MCF 10A (cell line): ENCODE measurements at regions not wholly inside any gene's neighbourhood (a gene's known extent, or its start where the extent isn't known, plus 50 kb on each side); places are given as distances from the start of the nearest gene placed in this dataset.
A peak's percentile ranks its signal among the peaks of the same experiment; 100 is the strongest.

Experiments used
- BruUV-seq: library from RNA; stranded (reverse); fragments of 400-500 nt; replicated peaks from 2 replicates; lab custom pipeline; 2021; lab: Mats Ljungman, UMichigan
- CTCF ChIA-PET: fragments of 300-600 bp; sonication (Branson Sonifier 250); formaldehyde crosslinking; extraction: SDS; loops from one replicate; lab custom pipeline; 2021; ENCODE audit warnings: antibody characterized with exemption, inconsistent platforms; lab: Yijun Ruan, JAX
- POLR2A ChIA-PET: fragments of 300-600, 350-650 bp; sonication (Branson Sonifier 250); formaldehyde crosslinking; extraction: SDS; loops from one replicate; lab custom pipeline; 2020; ENCODE audit warnings: antibody characterized with exemption, inconsistent platforms; lab: Yijun Ruan, JAX
- DNase-seq: peaks from one replicate; pipeline ENCODE4 v3.0.0-alpha.2; 2018; ENCODE audit not compliant: unreplicated experiment
- H3K27ac Mint-ChIP-seq: one replicate; pipeline ENCODE4 v1.8.0; 2022; ENCODE audit warnings: mild to moderate bottlenecking, low read depth, mixed read lengths; ENCODE audit not compliant: unreplicated experiment
- H3K27me3 Mint-ChIP-seq: one replicate; pipeline ENCODE4 v1.8.0; 2022; ENCODE audit warnings: mixed read lengths; ENCODE audit not compliant: insufficient read depth, unreplicated experiment
- H3K36me3 Mint-ChIP-seq: one replicate; pipeline ENCODE4 v1.8.0; 2022; ENCODE audit warnings: mild to moderate bottlenecking, moderate library complexity, mixed read lengths; ENCODE audit not compliant: insufficient read depth, unreplicated experiment
- H3K4me1 Mint-ChIP-seq: one replicate; pipeline ENCODE4 v1.8.0; 2022; ENCODE audit warnings: mixed read lengths; ENCODE audit not compliant: insufficient read depth, unreplicated experiment
- H3K4me3 Mint-ChIP-seq: one replicate; pipeline ENCODE4 v1.8.0; 2022; ENCODE audit warnings: mild to moderate bottlenecking, moderate library complexity, mixed read lengths; ENCODE audit not compliant: unreplicated experiment
- H3K9me3 Mint-ChIP-seq: one replicate; pipeline ENCODE4 v1.8.0; 2022; ENCODE audit warnings: mixed read lengths; ENCODE audit not compliant: unreplicated experiment
- intact Hi-C: fragments of 100-400 bp; cut with micrococcal nuclease; formaldehyde crosslinking; loops from 2 replicates; pipeline ENCODE4 v1.14.1; 2022
- TF ChIP-seq, protein P1 (sequence below): fragments of 200-600 bp; IDR thresholded peaks from one replicate; pipeline ENCODE4 v1.8.0; 2022; ENCODE audit warnings: antibody characterized with exemption, mild to moderate bottlenecking; ENCODE audit not compliant: unreplicated experiment

DNA sequence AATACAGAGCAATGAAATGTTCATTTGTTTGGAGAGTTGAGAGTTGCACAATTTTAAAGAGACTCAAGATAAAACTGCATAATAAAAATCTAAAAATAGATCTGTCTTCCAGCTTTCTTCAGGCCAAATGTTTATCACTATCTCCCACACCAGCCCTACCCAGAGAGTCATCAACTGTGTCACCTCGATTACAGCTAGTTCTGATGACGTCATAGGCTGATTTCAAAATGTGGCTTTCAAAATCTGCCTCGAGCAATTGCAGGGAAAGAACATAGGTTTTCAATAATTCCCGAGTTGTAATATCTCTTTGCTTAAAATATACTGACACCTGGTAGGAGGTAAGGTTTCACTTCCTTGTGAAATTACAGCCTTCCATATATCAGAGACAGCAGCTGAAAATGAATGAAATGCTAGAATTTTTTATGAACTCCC lies 677.6 kb upstream of the ID2 start:
- intact Hi-C loops: loop anchor here (5.0 to 10.0 kb wide), 2 partner anchors 71 to 658 kb away; no protein-coding TSS in a partner anchor
- H3K4me3 Mint-ChIP-seq: no peak overlapping the region

DNA sequence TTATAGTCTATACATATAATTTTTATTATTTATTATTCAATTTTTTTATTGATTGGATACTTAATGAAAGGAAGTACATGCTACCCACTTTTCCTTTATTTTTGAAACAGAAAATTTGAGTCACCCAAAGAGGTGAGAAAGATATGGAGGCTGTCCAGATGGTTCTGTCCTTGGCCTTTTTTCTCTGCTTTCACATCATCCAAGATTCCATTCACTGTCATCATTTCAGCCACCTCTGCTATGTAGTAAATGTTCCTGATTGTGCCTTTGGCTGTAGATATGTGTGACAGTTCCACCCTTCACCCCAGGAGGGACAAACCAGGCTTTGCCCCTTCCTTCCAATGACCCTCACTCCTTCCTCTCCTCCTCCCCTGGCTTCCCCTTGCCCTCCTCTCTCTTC lies 675.7 kb upstream of the ID2 start:
- Mint-ChIP-seq H3K4me1 (peaks cover 15% of the 10 kb centered on the region), H3K36me3 (peaks cover 11% of the 10 kb centered on the region), H3K27ac (no peak overlapping the region), H3K4me3 (no peak overlapping the region), H3K9me3 (no peaks in the 10 kb centered on the region), H3K27me3 (no peaks in the 10 kb centered on the region)
- ChIA-PET CTCF (interaction anchor here (0.6 to 0.9 kb wide), 2 partner anchors 10 to 107 kb away, joined by 3 to 4 read pairs; no protein-coding TSS in a partner anchor), POLR2A (interaction anchor here (0.6 kb wide), 1 partner anchor 86 kb away, joined by 4 read pairs; no protein-coding TSS in a partner anchor)
- intact Hi-C loops: loop anchor here (10.0 kb wide), 1 partner anchor 69 kb away; no protein-coding TSS in a partner anchor
- TF ChIP-seq, protein P1, sequence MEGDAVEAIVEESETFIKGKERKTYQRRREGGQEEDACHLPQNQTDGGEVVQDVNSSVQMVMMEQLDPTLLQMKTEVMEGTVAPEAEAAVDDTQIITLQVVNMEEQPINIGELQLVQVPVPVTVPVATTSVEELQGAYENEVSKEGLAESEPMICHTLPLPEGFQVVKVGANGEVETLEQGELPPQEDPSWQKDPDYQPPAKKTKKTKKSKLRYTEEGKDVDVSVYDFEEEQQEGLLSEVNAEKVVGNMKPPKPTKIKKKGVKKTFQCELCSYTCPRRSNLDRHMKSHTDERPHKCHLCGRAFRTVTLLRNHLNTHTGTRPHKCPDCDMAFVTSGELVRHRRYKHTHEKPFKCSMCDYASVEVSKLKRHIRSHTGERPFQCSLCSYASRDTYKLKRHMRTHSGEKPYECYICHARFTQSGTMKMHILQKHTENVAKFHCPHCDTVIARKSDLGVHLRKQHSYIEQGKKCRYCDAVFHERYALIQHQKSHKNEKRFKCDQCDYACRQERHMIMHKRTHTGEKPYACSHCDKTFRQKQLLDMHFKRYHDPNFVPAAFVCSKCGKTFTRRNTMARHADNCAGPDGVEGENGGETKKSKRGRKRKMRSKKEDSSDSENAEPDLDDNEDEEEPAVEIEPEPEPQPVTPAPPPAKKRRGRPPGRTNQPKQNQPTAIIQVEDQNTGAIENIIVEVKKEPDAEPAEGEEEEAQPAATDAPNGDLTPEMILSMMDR: no peak
- no peak for DNase-seq
- no TSS peak for BruUV-seq

More for the DNA sequence above, 677.6 kb upstream of the ID2 start:
- Mint-ChIP-seq H3K9me3 (no peaks in the 10 kb centered on the region), H3K27me3 (no peaks in the 10 kb centered on the region), H3K36me3 (peaks cover 11% of the 10 kb centered on the region), H3K4me1 (peaks cover 15% of the 10 kb centered on the region), H3K27ac (peak overlapping the region; percentile 76)
- ChIA-PET POLR2A (interaction anchor here (0.8 to 1.3 kb wide), 6 partner anchors 12 to 678 kb away, joined by 3 to 5 read pairs (median 3); partner anchors contain the start of gene ID2), CTCF (interaction anchor here (0.5 kb wide), 1 partner anchor 10 kb away, joined by 3 read pairs; no protein-coding TSS in a partner anchor)
- BruUV-seq: no TSS peak
- DNase-seq: peak; percentile 83
- TF ChIP-seq, protein P1: no peak

DNA sequence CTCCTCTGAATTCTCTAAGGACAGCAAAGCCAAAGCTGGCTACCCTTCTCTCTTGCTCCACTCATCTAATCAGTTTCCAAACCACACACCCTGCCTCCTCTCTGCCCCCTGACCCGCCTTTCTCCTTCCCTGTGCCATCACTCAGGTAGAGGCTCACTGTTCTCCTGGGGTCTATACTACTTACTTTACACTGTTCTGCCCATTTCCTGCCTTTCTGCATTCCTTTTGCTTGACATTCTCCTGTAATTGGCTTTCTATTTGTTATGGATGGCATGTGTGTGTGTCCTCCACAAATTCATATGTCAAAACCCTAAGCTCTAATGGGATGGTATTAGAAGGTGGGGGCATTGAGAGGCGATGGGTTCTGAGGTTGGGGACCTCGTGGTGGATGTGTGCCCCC lies 675.2 kb upstream of the ID2 start:
- Mint-ChIP-seq H3K27me3 (no peaks in the 10 kb centered on the region), H3K4me3 (no peak overlapping the region), H3K9me3 (no peaks in the 10 kb centered on the region), H3K27ac (no peak overlapping the region), H3K36me3 (peaks cover 11% of the 10 kb centered on the region), H3K4me1 (peaks cover 15% of the 10 kb centered on the region)
- POLR2A ChIA-PET: no interaction called here
- DNase-seq: no peak
- no TSS peak for BruUV-seq
- TF ChIP-seq, protein P1: no peak
- CTCF ChIA-PET: interaction anchor here (0.6 to 0.9 kb wide), 3 partner anchors 11 to 754 kb away, joined by 3 to 4 read pairs (median 3); no protein-coding TSS in a partner anchor
- intact Hi-C loops: loop anchor here (10.0 kb wide), 1 partner anchor 68 kb away; no protein-coding TSS in a partner anchor

DNA sequence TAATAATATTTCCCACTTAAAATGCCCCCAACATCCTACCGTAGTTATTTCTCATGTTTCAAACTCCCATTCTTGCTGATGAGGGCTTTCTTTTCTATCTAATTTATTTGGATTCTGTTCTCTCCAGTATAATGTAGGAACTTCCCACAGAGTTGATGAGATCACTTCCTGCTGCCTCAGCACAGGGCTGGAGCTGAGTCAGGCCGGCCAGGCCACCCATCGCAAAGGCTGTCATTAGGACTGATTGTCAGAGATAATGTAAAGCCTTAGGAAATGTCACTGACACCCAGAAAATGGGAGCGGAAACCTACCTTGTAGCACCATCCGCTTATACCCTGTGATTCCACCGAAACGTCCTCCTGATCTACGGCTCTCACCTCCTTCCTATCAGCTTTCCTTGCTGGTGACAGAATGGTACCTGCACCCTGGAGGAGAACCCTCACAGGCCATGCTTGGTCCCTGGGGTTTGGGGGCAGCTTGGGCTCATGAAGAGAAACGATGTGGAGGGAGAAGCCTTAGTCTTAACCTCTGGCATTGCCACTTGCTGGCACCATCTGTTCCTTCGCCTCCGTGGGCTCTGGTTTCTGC lies 672.8 kb upstream of the ID2 start:
- H3K4me1 Mint-ChIP-seq: peaks cover 10% of the 10 kb centered on the region
- ChIA-PET CTCF (interaction anchor here (0.6 kb wide), 1 partner anchor 674 kb away, joined by 4 read pairs; no protein-coding TSS in a partner anchor), POLR2A (no interaction called here)
- peaks cover 7% of the 10 kb centered on the region for H3K36me3 Mint-ChIP-seq
- H3K9me3 Mint-ChIP-seq: no peaks in the 10 kb centered on the region
- no peak overlapping the region for H3K27ac Mint-ChIP-seq
- BruUV-seq: no TSS peak
- DNase-seq: no peak
- TF ChIP-seq, protein P1: no peak
- H3K27me3 Mint-ChIP-seq: no peaks in the 10 kb centered on the region
- intact Hi-C loops: loop anchor here (10.0 kb wide), 1 partner anchor 66 kb away; no protein-coding TSS in a partner anchor
- H3K4me3 Mint-ChIP-seq: no peak overlapping the region
